LNCaP clone FGC (cell line): ENCODE measurements at regions not wholly inside any gene's neighbourhood (a gene's known extent, or its start where the extent isn't known, plus 50 kb on each side); places are given as distances from the start of the nearest gene placed in this dataset.

Experiments used
- DNase-seq: peaks from one replicate; pipeline ENCODE4 v3.0.0-alpha.2; 2011; ENCODE audit warnings: low read depth
- H3K4me3 ChIP-seq: 2 replicates; pipeline ENCODE4 v1.5.1; 2011; ENCODE audit warnings: mild to moderate bottlenecking, low read depth, low read length, control low read depth
- TF ChIP-seq, protein P1 (sequence below): IDR thresholded peaks from 2 replicates; pipeline ENCODE4 v1.5.1; 2012; ENCODE audit warnings: mild to moderate bottlenecking; ENCODE audit not compliant: control insufficient read depth, insufficient read depth; ENCODE audit errors: extremely low read depth

DNA sequence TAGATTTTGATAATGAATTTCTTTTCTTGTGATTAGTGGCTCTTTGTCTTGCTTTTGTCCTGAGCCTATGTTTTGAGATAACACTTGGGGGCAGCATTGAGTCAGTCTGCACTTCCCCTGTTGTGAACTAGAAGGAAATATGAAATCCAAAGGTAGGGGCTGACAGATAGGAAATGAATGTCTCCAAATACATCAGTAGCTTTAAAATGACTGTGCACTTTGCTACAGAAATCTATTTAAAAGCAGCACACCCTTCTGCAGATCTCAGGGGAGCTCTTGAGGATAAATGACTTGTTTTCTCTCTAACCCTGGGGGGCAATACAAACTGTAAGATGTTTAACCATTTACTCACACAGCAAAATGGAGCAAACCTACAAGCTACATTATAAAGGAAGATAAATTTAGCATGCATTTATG lies 176.0 kb upstream of the MYO3A start:
- TF ChIP-seq, protein P1, sequence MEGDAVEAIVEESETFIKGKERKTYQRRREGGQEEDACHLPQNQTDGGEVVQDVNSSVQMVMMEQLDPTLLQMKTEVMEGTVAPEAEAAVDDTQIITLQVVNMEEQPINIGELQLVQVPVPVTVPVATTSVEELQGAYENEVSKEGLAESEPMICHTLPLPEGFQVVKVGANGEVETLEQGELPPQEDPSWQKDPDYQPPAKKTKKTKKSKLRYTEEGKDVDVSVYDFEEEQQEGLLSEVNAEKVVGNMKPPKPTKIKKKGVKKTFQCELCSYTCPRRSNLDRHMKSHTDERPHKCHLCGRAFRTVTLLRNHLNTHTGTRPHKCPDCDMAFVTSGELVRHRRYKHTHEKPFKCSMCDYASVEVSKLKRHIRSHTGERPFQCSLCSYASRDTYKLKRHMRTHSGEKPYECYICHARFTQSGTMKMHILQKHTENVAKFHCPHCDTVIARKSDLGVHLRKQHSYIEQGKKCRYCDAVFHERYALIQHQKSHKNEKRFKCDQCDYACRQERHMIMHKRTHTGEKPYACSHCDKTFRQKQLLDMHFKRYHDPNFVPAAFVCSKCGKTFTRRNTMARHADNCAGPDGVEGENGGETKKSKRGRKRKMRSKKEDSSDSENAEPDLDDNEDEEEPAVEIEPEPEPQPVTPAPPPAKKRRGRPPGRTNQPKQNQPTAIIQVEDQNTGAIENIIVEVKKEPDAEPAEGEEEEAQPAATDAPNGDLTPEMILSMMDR = peak; percentile 80
- H3K4me3 ChIP-seq = no peak overlapping the region
- DNase-seq = peak; percentile 13

DNA sequence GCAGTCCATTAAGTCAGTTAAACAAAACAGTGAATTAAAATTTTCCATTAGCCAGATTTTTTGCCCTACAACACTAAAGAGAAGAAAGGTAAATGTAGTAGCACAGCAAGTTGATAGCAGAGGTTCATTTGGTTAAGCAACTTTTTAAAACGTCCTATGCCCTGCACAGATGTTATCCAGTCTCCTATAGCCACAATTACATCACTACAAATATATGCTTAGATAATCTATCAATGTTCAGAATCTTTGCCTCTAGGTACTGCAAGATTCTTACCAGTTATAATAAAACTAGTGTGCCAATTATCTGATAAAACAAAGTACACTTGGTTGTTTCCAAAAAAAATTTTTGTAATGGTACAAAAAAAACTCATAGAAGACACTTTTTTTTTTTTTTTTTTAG lies 175.5 kb upstream of the MYO3A start:
- TF ChIP-seq, protein P1 = no peak
- no peak for DNase-seq

DNA sequence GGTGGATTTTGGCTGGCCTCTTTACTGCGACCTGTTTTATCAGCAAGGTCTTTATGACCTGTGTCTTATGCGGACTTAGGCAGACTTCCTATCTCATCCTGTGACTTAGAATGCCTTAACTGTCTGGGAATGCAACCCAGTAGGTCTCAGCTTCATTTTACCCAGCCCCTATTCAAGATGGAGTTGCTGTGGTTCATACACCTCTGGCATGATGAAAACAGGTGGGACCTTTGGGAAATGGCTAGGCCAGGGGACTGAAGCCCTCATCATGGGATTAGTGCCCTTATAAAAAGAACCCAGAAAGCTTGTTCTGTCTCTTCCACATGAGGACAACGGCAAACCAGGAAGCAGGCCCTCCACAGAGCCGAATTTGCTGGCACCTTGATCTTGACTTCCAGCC lies 172.1 kb upstream of the MYO3A start:
- no peak for DNase-seq
- H3K4me3 ChIP-seq = no peak overlapping the region
- TF ChIP-seq, protein P1 = no peak

More for the DNA sequence above, 175.5 kb upstream of the MYO3A start:
- H3K4me3 ChIP-seq = no peak overlapping the region

DNA sequence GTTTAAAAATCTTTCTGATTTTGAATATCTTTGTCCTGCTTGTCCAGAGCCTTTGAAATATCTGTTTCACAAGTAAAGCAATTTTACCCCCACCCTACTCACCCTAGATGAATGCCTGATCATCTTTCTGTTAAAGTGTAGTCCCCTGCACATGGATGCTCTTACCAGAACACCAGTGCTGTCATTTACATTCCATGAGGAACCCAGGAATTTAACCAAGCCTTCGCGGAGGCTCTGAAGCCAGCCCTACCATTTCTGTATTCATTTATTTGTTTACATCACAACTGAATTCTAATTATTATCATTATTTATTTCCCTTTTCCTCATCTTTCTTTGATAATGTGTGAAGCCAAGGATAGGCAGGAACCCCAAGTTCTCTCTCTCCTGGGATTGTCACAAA lies 167.8 kb upstream of the MYO3A start:
- no peak overlapping the region for H3K4me3 ChIP-seq
- no peak for DNase-seq
- TF ChIP-seq, protein P1 = no peak

DNA sequence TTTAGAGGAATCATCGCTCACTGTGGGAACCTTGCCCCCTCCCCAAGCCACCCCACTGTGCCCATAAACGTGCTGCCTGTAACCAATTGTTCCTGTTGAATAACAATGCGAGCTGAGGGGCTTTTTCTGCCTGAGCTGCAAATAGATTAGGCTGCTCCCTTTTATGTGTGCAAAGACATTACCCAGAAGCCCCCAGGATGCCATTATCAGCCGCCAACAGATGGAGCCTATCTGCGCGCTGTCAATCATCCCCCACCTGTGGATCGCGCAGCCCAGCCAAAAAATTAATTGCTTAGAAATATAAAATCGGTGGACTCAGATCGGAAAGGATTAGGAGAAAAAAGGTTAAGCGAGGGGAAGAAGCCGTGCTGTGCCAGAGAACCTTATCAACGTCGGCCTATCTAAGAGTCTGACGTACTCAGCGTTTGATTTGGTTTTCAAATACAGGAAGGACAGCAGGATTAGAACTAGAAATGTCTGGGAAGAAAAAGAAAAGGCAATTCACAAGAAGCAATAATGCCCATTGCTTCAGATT lies 167.3 kb upstream of the MYO3A start:
- H3K4me3 ChIP-seq = no peak overlapping the region
- no peak for DNase-seq
- TF ChIP-seq, protein P1 = no peak

DNA sequence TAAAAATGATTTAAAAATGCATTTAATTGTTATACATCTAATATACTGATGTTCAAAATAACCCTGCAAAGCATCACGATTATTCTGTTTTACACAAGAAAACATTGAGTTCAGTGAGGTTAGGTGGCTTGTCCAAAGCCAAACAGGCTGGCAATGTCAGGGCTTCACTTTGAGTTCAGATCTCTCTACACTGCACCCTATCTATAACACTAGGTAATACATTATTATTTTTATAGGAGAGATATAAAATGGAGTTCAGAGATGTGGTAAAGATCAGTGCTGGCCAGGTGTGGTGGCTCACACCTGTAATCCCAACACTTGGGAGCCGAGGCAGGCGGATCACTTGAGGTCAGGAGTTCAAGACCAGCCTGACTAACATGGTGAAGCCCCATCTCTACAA lies 165.9 kb upstream of the MYO3A start:
- TF ChIP-seq, protein P1 = no peak
- no peak for DNase-seq
- no peak overlapping the region for H3K4me3 ChIP-seq

DNA sequence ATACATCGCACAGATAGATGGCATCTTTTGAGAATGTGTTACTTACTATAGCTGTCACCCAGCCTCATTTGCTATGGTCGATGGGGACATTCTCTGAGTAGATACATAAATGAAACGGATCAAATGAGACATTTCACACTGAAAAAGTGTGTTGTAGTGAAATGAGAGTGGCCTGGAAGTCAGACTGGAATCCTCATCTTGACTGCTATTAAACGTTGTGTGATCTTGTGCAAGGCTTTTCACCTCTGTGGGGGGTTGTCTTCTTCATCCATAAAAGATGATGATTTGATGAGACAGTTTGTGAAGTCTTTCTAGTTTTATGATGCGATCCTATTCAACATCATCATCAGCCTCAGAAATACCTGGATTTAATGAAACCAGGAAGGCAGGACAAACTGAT lies 155.4 kb upstream of the MYO3A start:
- H3K4me3 ChIP-seq = no peak overlapping the region
- DNase-seq = no peak
- TF ChIP-seq, protein P1 = no peak
